HG02943 (cell line): ENCODE measurements at regions not wholly inside any gene's neighbourhood (a gene's known extent, or its start where the extent isn't known, plus 50 kb on each side); places are given as distances from the start of the nearest gene placed in this dataset.
"Not testable (repeated sequence)": the region's sequence is repeated elsewhere in the genome, so short reads cannot be mapped to it uniquely, and the experiment has no call there.

Experiments
- ATAC-seq: cut with Tn5 transposase; IDR thresholded peaks from one replicate; pipeline ENCODE4 v1.9.1; 2021; ENCODE audit warnings: mild to moderate bottlenecking, low read depth, moderate library complexity; ENCODE audit not compliant: unreplicated experiment

DNA sequence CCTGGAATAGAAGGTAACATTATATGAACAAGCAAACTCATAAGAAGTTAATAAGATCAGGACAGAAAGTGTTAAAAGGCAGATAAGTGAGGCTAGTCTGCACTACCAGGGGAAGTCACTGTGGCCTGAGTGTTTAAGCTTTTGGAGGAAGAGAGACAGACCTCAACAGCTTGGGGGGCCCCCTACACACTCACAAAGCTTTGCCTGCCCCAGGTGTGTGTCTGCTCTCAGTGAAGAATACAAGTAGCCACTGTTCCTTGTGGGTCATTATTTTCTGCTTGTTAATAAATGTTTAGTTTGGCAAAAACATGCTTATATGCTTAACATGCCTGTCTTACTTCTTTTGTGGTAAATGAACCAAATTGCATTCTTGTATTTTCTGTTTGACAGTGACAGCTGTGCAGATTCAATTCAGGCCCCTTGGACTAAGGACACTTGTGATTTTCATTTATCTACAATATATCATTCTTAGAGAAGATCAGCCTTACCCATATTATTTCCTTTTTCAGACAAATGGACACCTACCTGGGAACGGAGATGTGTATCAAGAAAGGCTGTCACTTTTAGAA, 50.7 kb upstream of the C12orf71 start:
- ATAC-seq: no peak

DNA sequence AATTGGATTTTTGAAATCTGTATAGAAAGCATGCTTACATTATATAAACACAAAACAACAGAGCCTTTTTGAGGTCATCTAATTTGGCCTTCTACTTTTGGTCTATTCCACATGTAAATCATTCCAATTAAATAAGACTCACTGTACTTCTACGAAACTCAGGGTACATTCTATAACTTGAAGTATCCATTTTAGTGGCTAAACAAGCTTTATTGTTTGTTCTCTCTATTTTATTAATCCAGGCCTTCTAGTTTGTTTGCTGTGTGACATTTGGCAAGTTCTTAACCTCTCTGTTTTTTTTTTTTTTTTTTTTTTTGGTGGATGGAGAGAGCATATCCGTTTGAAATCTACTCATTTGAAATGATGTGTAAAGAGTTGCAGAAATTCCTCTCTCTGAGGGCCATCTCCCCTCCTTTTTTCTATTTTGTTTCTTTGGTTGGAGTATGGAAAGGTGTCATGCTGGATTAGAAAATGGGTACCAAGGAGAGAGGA, 58.1 kb upstream of the C12orf71 start:
- no peak for ATAC-seq

GRCh38 chr12:27142101-27142721, 59.8 kb upstream of the C12orf71 start:
- no peak for ATAC-seq

- ATAC-seq: no peak
Measured at GRCh38 chr12:27143256-27144069, 61.1 kb upstream of the C12orf71 start.

DNA sequence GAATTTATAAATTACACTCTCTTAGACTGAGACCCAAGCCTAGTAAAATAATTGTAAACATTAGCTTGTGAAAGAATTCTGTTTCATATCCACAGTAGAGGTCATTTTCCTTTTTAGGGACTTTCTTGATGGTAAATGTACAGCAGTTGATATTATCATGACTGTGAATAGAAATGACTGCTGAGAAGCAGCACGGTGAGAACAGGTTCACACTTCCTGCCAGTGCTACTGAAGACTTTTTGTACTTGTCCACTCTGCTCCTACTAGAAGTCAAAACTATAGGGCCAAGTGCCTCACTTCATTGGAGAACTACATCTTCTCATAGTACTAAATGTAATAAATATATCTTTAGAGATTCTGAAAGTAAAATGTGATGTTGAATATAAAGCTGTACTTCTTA, 63.3 kb upstream of the C12orf71 start:
- ATAC-seq: not testable (repeated sequence)

- ATAC-seq: no peak
Measured at GRCh38 chr12:27148373-27148772, 66.0 kb upstream of the C12orf71 start.

DNA sequence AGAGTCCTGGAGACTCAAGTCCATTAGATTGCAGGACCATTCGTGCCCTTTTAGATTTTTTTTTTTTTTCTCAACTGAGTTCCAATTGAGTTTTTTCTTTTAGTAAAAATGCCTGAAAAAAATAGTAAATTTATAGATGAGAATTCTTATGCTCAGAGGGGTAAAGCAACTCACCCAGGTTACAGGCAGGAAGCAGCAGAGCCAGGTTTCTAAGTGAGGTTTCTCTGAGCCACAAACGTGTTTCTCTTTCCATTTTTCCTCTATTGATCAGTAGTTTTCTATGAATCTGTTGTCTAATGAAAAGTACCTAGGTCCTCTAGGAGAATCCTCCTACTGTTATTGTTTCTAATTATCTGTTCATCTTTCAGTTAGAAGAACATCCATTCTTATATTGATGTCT, 66.4 kb upstream of the C12orf71 start:
- no peak for ATAC-seq

DNA sequence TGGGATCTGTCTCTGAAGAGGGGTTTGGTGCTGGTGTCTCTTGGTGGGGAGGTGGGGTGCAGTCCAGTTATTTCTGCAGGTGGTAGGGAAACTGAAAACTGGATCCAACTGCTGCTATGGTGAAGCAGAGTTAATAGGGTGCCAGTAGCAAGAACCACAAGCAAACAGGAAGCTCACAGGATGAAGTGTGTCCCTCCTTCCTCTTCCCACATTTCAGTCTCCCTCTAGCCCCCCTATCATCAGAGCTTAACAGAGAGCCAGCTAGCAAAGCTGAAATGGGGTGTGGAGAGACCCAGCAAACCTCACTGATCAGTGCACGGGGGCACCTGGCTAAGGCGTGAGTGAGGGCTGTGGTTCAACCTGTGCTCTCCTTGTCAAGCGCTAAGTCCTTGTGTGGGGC, 69.1 kb upstream of the C12orf71 start:
- no peak for ATAC-seq

DNA sequence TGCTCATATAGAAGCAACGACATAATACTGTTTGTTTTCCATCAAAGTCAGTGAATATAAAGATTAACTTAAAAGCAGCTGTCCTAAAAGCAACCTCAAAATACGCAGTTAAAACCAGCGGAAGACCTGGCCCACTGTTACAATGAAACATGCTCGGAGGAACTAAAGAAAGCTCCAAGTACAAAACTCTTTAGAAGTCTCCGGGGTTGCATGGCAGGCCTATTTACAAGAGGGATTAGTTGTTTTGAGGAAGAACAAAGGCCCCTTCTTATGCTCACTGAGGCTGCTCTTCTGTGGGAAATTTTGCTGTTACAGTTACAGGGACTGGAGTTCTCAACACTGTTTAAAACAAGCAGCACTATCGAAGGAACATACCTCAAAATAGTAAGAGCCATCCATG, 75.9 kb upstream of the C12orf71 start:
- ATAC-seq: no peak

DNA sequence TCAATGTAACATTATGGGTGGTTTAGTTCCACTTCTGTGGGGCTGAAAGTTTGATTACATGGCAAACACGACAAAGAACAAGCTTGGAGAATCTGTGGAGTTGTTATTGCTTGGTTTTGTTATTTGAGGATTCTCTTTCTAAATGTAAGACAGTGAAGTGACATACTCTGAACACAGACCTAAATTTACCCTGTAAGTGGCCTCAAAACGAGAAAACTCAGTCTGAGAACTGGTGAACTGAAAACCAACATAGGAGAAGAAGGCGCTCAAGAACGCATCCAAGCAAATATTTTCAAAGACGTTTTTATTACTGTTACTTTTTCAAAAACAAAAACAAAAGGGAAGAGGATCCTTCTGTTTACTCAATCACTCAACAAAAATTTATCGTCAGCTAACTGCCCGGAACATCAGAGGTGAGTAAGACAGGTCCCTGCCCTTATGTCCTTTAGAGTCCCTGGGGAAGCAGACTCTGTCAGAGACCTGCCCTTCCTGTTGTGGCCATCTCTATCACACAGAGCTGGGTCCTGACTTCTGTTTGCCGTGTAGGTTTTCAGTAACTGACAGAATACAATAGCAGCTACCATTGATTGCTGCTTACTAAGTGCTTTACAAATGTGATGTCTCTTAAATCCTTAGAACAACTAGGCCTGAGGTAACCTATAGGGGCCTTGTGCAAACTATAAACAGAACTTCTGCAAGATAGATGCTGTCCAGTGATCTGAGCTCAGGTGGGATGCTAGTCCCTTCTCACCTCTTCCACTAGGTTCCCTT, 79.3 kb upstream of the C12orf71 start:
- no peak for ATAC-seq

- ATAC-seq: no peak
Measured at GRCh38 chr12:27162229-27162537, 79.8 kb upstream of the C12orf71 start.

DNA sequence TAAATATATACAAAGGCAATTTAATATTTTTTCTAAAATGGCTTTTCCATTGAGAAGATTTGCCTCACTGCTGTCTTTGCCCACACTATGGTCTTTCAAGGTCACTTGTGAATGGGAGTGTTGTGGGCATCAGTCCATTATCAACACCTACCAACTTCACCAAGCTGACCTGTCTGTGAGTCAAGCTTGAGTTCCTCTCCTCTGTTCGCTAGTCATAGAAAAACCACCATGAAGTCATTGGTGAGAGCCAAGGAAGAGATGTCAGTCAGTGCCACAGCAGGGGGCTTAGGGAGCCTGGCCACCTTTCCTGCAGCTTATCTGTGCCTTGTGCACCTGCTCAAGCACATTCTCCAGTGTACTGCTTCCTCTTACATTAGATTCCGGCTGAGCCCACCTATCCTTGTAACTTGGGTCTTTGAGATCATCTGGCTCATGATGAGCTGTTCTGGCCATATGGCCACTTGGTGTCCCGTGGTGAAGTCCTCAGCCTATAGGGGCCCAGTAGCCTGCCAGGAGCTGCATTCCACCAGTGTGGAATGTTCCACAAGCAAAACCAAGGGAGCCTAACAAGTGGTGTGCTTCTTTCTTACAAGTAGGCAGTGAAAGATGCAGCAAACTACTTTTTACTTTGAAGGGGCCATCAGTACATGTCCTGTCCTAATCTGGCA, 80.8 kb upstream of the C12orf71 start:
- no peak for ATAC-seq

DNA sequence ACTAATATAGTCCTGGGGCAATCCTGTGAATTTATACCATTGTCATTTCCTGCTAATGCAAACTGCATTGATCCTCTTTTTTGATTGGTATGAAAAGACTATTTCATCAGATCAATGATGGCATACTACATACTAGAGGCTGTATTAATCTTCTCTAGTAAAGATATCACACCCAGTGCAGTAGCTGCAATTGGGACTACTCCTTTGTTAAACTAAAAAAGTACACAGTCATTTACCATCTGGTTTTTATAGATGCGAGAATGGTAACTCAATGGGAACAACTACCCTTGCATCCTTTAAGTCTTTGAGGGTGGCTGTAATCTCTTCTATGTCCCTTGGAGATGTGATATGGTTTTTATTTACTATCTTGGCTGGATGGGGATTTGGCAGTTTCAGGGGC, 80.2 kb upstream of the STK38L start:
- no peak for ATAC-seq

GRCh38 chr12:27164330-27165040, 79.6 kb upstream of the STK38L start:
- ATAC-seq: no peak

- ATAC-seq: not testable (repeated sequence)
Measured at GRCh38 chr12:27165958-27166357, 78.1 kb upstream of the STK38L start.

- not testable (repeated sequence) for ATAC-seq
Measured at GRCh38 chr12:27171494-27171893, 72.6 kb upstream of the STK38L start.

DNA sequence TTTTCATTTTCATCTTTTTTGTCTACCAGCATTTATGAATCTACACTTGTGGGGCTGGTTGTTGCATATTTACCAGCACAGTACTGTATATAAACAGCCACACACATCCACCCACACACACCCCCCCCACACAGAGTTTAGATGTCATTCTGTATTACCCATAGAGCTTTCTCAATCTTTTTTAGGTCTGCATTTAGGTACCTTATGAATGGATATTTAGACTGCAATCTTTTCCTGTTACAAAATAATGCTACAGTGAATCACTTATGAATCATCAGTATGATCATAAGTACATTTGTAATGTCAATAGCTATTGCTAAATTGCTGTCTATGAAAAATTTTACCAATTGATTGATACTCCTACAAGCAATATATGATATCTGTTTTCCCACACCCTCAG, 67.3 kb upstream of the STK38L start:
- no peak for ATAC-seq

- ATAC-seq: no peak
Measured at GRCh38 chr12:27177706-27178105, 66.4 kb upstream of the STK38L start.

- no peak for ATAC-seq
Measured at GRCh38 chr12:27178255-27178654, 65.8 kb upstream of the STK38L start.
